Mesendoderm (in vitro differentiated cells): ENCODE measurements at regions not wholly inside any gene's neighbourhood (a gene's known extent, or its start where the extent isn't known, plus 50 kb on each side); places are given as distances from the start of the nearest gene placed in this dataset.

Experiments
- DNase-seq: peaks from one replicate; pipeline ENCODE4 v3.0.0; 2013
- H2AK5ac ChIP-seq: 2 replicates; pipeline ENCODE4 v1.6.1; 2013; ENCODE audit warnings: low read length, inconsistent platforms
- H2BK120ac ChIP-seq: 2 replicates; pipeline ENCODE4 v1.6.1; 2013; ENCODE audit warnings: low read depth, mild to moderate bottlenecking, low read length, moderate library complexity, mixed read lengths
- H2BK15ac ChIP-seq: replicated peaks from 2 replicates; pipeline ENCODE4 v1.6.1; 2013; ENCODE audit warnings: low read depth, mild to moderate bottlenecking, moderate library complexity
- H2BK5ac ChIP-seq: 2 replicates; pipeline ENCODE4 v1.6.1; 2013; ENCODE audit warnings: low read length, inconsistent platforms
- H3K18ac ChIP-seq: 2 replicates; pipeline ENCODE4 v1.6.1; 2013; ENCODE audit warnings: mild to moderate bottlenecking, low read length, mixed read lengths
- H3K23ac ChIP-seq: one replicate; pipeline ENCODE4 v1.6.1; 2013; ENCODE audit warnings: low read length
- H3K27ac ChIP-seq: 2 replicates; pipeline ENCODE4 v1.5.1; 2013; ENCODE audit warnings: low read depth, mild to moderate bottlenecking, inconsistent platforms, low read length, moderate library complexity
- H3K27me3 ChIP-seq: 2 replicates; pipeline ENCODE4 v1.6.1; 2013; ENCODE audit warnings: low read length, control low read depth, mild to moderate bottlenecking, inconsistent platforms; ENCODE audit not compliant: insufficient read depth, poor library complexity
- H3K36me3 ChIP-seq: 2 replicates; pipeline ENCODE4 v1.6.1; 2013; ENCODE audit warnings: low read length, inconsistent platforms; ENCODE audit not compliant: control insufficient read depth, insufficient read depth
- H3K4ac ChIP-seq: one replicate; pipeline ENCODE4 v1.6.1; 2013; ENCODE audit warnings: low read depth, mild to moderate bottlenecking, low read length, moderate library complexity
- H3K4me1 ChIP-seq: 2 replicates; pipeline ENCODE4 v1.6.1; 2013; ENCODE audit warnings: low read depth, low read length, inconsistent platforms; ENCODE audit not compliant: control insufficient read depth
- H3K4me2 ChIP-seq: 2 replicates; pipeline ENCODE4 v1.6.1; 2013; ENCODE audit warnings: low read length
- H3K4me3 ChIP-seq: 2 replicates; pipeline ENCODE4 v1.5.1; 2013; ENCODE audit warnings: mild to moderate bottlenecking, low read length
- H3K56ac ChIP-seq: one replicate; pipeline ENCODE4 v1.6.1; 2013; ENCODE audit warnings: low read length
- H3K79me1 ChIP-seq: 2 replicates; pipeline ENCODE4 v1.6.1; 2013; ENCODE audit warnings: low read length, inconsistent platforms
- H3K79me2 ChIP-seq: 2 replicates; pipeline ENCODE4 v1.6.1; 2013; ENCODE audit warnings: mild to moderate bottlenecking, low read length; ENCODE audit not compliant: control insufficient read depth, insufficient read depth
- H3K9ac ChIP-seq: 2 replicates; pipeline ENCODE4 v1.6.1; 2013; ENCODE audit warnings: low read length, inconsistent platforms
- H4K5ac ChIP-seq: one replicate; pipeline ENCODE4 v1.6.1; 2013; ENCODE audit warnings: low read length
- H4K8ac ChIP-seq: one replicate; pipeline ENCODE4 v1.6.1; 2013; ENCODE audit warnings: low read depth, mild to moderate bottlenecking, control low read depth, low read length, moderate library complexity
- WGBS: extraction: QIAGEN DNeasy Blood & Tissue Kit; methylation state at CpG from one replicate; pipeline ENCODE4 v1.1.7; 2013; ENCODE audit warnings: low lambda C conversion rate, missing lambda C conversion rate; ENCODE audit not compliant: insufficient coverage; ENCODE audit errors: extremely low coverage; 5-methylcytosine and 5-hydroxymethylcytosine counted together

- no peak overlapping the region for H3K56ac ChIP-seq
- H3K27ac ChIP-seq: no peak overlapping the region
- H3K4me1 ChIP-seq: peaks cover 6% of the 10 kb centered on the region
- no peak overlapping the region for H4K5ac ChIP-seq
- no peak overlapping the region for H3K9ac ChIP-seq
- no peak overlapping the region for H3K23ac ChIP-seq
- no peak overlapping the region for H3K4me3 ChIP-seq
- no peaks in the 10 kb centered on the region for H3K79me2 ChIP-seq
- H3K4me2 ChIP-seq: no peak overlapping the region
- H3K36me3 ChIP-seq: no peaks in the 10 kb centered on the region
- no peak overlapping the region for H2BK120ac ChIP-seq
- H2BK5ac ChIP-seq: no peak overlapping the region
- no peak overlapping the region for H2BK15ac ChIP-seq
- WGBS: no CpG with 5 or more reads among the region's 2 CpGs
- no peak overlapping the region for H3K4ac ChIP-seq
- no peaks in the 10 kb centered on the region for H3K79me1 ChIP-seq
- H3K27me3 ChIP-seq: no peaks in the 10 kb centered on the region
- H4K8ac ChIP-seq: no peak overlapping the region
- DNase-seq: no peak
- H2AK5ac ChIP-seq: no peak overlapping the region
- no peak overlapping the region for H3K18ac ChIP-seq
Observed at GRCh38 chr12:93106910-93107309, 177.8 kb upstream of the EEA1 start.

GRCh38 chr12:93107514-93108312 lies 178.6 kb upstream of the EEA1 start:
- Histone ChIP-seq H3K9ac (no peak overlapping the region), H2BK15ac (no peak overlapping the region), H3K36me3 (no peaks in the 10 kb centered on the region), H3K4me3 (no peak overlapping the region), H4K5ac (no peak overlapping the region), H3K79me2 (no peaks in the 10 kb centered on the region), H3K18ac (no peak overlapping the region), H3K79me1 (no peaks in the 10 kb centered on the region), H4K8ac (no peak overlapping the region), H3K4me1 (peaks cover 6% of the 10 kb centered on the region), H2AK5ac (no peak overlapping the region), H3K4me2 (no peak overlapping the region), H3K4ac (no peak overlapping the region), H3K27me3 (no peaks in the 10 kb centered on the region), H3K56ac (peak overlapping the region; percentile 11), H3K27ac (no peak overlapping the region), H2BK120ac (no peak overlapping the region), H3K23ac (no peak overlapping the region), H2BK5ac (peak overlapping the region; percentile 20)
- DNase-seq: no peak
- WGBS: no CpG with 5 or more reads among the region's 5 CpGs

- Histone ChIP-seq H2BK120ac (no peak overlapping the region), H2AK5ac (no peak overlapping the region), H3K79me1 (no peaks in the 10 kb centered on the region), H3K9ac (no peak overlapping the region), H3K27ac (no peak overlapping the region), H3K79me2 (no peaks in the 10 kb centered on the region), H3K36me3 (no peaks in the 10 kb centered on the region), H2BK15ac (no peak overlapping the region), H2BK5ac (no peak overlapping the region), H3K4me1 (peaks cover 6% of the 10 kb centered on the region), H3K56ac (no peak overlapping the region), H3K18ac (no peak overlapping the region), H3K27me3 (no peaks in the 10 kb centered on the region), H3K23ac (no peak overlapping the region), H4K5ac (no peak overlapping the region), H3K4me2 (no peak overlapping the region), H3K4me3 (no peak overlapping the region), H4K8ac (no peak overlapping the region), H3K4ac (no peak overlapping the region)
- no CpG with 5 or more reads among the region's 3 CpGs for WGBS
- DNase-seq: no peak
Observed at GRCh38 chr12:93108985-93109384, 179.9 kb upstream of the EEA1 start.

GRCh38 chr12:93109551-93110203 lies 180.6 kb upstream of the EEA1 start:
- no peak overlapping the region for H3K4me2 ChIP-seq
- no peak overlapping the region for H3K56ac ChIP-seq
- no CpG with 5 or more reads among the region's 4 CpGs for WGBS
- no peak overlapping the region for H2BK120ac ChIP-seq
- H3K79me1 ChIP-seq: no peaks in the 10 kb centered on the region
- H4K8ac ChIP-seq: no peak overlapping the region
- H3K4ac ChIP-seq: no peak overlapping the region
- DNase-seq: no peak
- H3K79me2 ChIP-seq: no peaks in the 10 kb centered on the region
- no peak overlapping the region for H3K9ac ChIP-seq
- no peak overlapping the region for H3K27ac ChIP-seq
- no peak overlapping the region for H2BK5ac ChIP-seq
- no peak overlapping the region for H3K4me3 ChIP-seq
- H3K23ac ChIP-seq: no peak overlapping the region
- no peak overlapping the region for H2BK15ac ChIP-seq
- H3K27me3 ChIP-seq: no peaks in the 10 kb centered on the region
- no peaks in the 10 kb centered on the region for H3K36me3 ChIP-seq
- H2AK5ac ChIP-seq: no peak overlapping the region
- H4K5ac ChIP-seq: no peak overlapping the region
- H3K18ac ChIP-seq: no peak overlapping the region
- H3K4me1 ChIP-seq: peaks cover 6% of the 10 kb centered on the region

GRCh38 chr12:93111773-93112172 lies 182.7 kb upstream of the EEA1 start:
- DNase-seq: no peak
- Histone ChIP-seq H2BK15ac (no peak overlapping the region), H3K23ac (no peak overlapping the region), H3K36me3 (no peaks in the 10 kb centered on the region), H3K4me3 (no peak overlapping the region), H3K9ac (no peak overlapping the region), H3K18ac (no peak overlapping the region), H4K5ac (no peak overlapping the region), H2BK5ac (no peak overlapping the region), H2BK120ac (no peak overlapping the region), H3K4me2 (no peak overlapping the region), H3K79me1 (no peaks in the 10 kb centered on the region), H3K79me2 (no peaks in the 10 kb centered on the region), H3K27ac (no peak overlapping the region), H4K8ac (no peak overlapping the region), H3K27me3 (no peaks in the 10 kb centered on the region), H3K4ac (no peak overlapping the region), H3K4me1 (peaks cover 6% of the 10 kb centered on the region), H3K56ac (no peak overlapping the region), H2AK5ac (no peak overlapping the region)
- no CpG with 5 or more reads among the region's 2 CpGs for WGBS
